Keratinocyte (primary cell): ENCODE measurements at regions not wholly inside any gene's neighbourhood (a gene's known extent, or its start where the extent isn't known, plus 50 kb on each side); places are given as distances from the start of the nearest gene placed in this dataset.

ENCODE experiments used
- DNase-seq: peaks from one replicate; pipeline ENCODE4 v3.0.0-alpha.2; 2011; ENCODE audit warnings: low read depth, missing footprints, low spot score
- FAIRE-seq: peaks from 2 replicates; lab custom pipeline; 2011; peaks lifted over from hg19 to GRCh38; lab: Jason Lieb, UNC
- H2AFZ ChIP-seq: 2 replicates; pipeline ENCODE4 v1.6.0; 2012; ENCODE audit warnings: low read length, control low read depth, inconsistent platforms; ENCODE audit not compliant: control insufficient read depth
- H3K27ac ChIP-seq: 2 replicates; pipeline ENCODE4 v1.5.1; 2011; ENCODE audit warnings: low read length; ENCODE audit not compliant: control insufficient read depth, insufficient read depth
- H3K27me3 ChIP-seq: 3 replicates; pipeline ENCODE4 v1.6.0; 2011; ENCODE audit warnings: low read length; ENCODE audit not compliant: control insufficient read depth, insufficient read depth; ENCODE audit errors: extremely low read depth
- H3K36me3 ChIP-seq, 2 experiments: 2 replicates in 1 of 2; 3 replicates in 1 of 2; pipeline ENCODE4 v1.5.1; 2011; ENCODE audit warnings: low read length in 2 of 2, mild to moderate bottlenecking in 1 of 2; ENCODE audit not compliant: control insufficient read depth in 2 of 2, insufficient read depth in 2 of 2; ENCODE audit errors: extremely low read depth in 1 of 2
- H3K4me1 ChIP-seq: 3 replicates; pipeline ENCODE4 v1.5.1; 2011; ENCODE audit warnings: low read length; ENCODE audit not compliant: control insufficient read depth, insufficient read depth; ENCODE audit errors: extremely low read depth
- H3K4me2 ChIP-seq: 3 replicates; pipeline ENCODE4 v1.6.0; 2011; ENCODE audit warnings: low read depth, low read length; ENCODE audit not compliant: control insufficient read depth, insufficient read depth; ENCODE audit errors: extremely low read depth
- H3K4me3 ChIP-seq, 3 experiments: fragments of 200-600 bp in 1 of 3; sonication (generic) in 1 of 3; 2 replicates in 2 of 3; 3 replicates in 1 of 3; pipeline ENCODE4 v1.5.1; 2011 to 2016; ENCODE audit warnings: low read length in 3 of 3, mild to moderate bottlenecking in 3 of 3, control low read depth in 2 of 3, inconsistent platforms in 1 of 3, low read depth in 1 of 3, mixed read lengths in 1 of 3, mixed run types in 1 of 3, moderate library complexity in 1 of 3; ENCODE audit not compliant: control insufficient read depth in 2 of 3, insufficient read depth in 2 of 3; ENCODE audit errors: extremely low read depth in 1 of 3
- H3K79me2 ChIP-seq: 2 replicates; pipeline ENCODE4 v1.6.0; 2012; ENCODE audit warnings: low read length; ENCODE audit not compliant: control insufficient read depth, insufficient read depth
- H3K9ac ChIP-seq: 3 replicates; pipeline ENCODE4 v1.6.0; 2011; ENCODE audit warnings: low read length; ENCODE audit not compliant: control insufficient read depth, insufficient read depth; ENCODE audit errors: extremely low read depth
- H3K9me1 ChIP-seq: 3 replicates; pipeline ENCODE4 v1.6.0; 2011; ENCODE audit warnings: low read length; ENCODE audit not compliant: control insufficient read depth, insufficient read depth; ENCODE audit errors: extremely low read depth
- H3K9me3 ChIP-seq: 2 replicates; pipeline ENCODE4 v1.5.1; 2012; ENCODE audit warnings: low read depth, low read length; ENCODE audit not compliant: control insufficient read depth
- H4K20me1 ChIP-seq: 3 replicates; pipeline ENCODE4 v1.6.0; 2011; ENCODE audit warnings: low read length; ENCODE audit not compliant: control insufficient read depth, insufficient read depth; ENCODE audit errors: extremely low read depth
- CTCF ChIP-seq, 3 experiments: IDR thresholded peaks in 1 of 3; conservative IDR thresholded peaks in 1 of 3; optimal IDR thresholded peaks in 1 of 3; 2 replicates in 2 of 3; 3 replicates in 1 of 3; pipeline versions ENCODE3 to v1.5.1; 2011; ENCODE audit warnings: low read length in 3 of 3, mild to moderate bottlenecking in 3 of 3, moderate library complexity in 2 of 3, control low read depth in 1 of 3, inconsistent platforms in 1 of 3; ENCODE audit not compliant: insufficient read depth in 2 of 3; ENCODE audit errors: extremely low read depth in 1 of 3
- EZH2 ChIP-seq: IDR thresholded peaks from one replicate; pipeline ENCODE4 v1.6.1; 2012; ENCODE audit warnings: inconsistent platforms, mild to moderate bottlenecking, low read length, moderate library complexity
- dilution Hi-C: fragments of 300-500 bp; cut with MboI; formaldehyde crosslinking; loops from one replicate; pipeline ENCODE4 v1.7.0; 2020; ENCODE audit warnings: low sequenced_read_pairs; ENCODE audit not compliant: extremely low pct_ligation_motif_present

- no peak overlapping the region for H3K27ac ChIP-seq
- H3K27me3 ChIP-seq: no peaks in the 10 kb centered on the region
- peaks cover 3% of the 10 kb centered on the region for H3K4me1 ChIP-seq
- no peak for DNase-seq
- H2AFZ ChIP-seq: no peak overlapping the region
- H3K9me1 ChIP-seq: no peaks in the 10 kb centered on the region
- H3K9me3 ChIP-seq: no peaks in the 10 kb centered on the region
- no peak overlapping the region for H3K4me2 ChIP-seq
- no peaks in the 10 kb centered on the region for H4K20me1 ChIP-seq
- dilution Hi-C loops: no loop called here
- no peaks in the 10 kb centered on the region for H3K79me2 ChIP-seq
- H3K36me3 ChIP-seq: no peaks in the 10 kb centered on the region
- TF ChIP-seq EZH2 (no peak), CTCF (optimal IDR thresholded peaks at IDR 0.05 in 1 of 3, IDR thresholded peaks at IDR 0.05 in 1 of 3, conservative IDR thresholded peaks at IDR 0.05 in 1 of 3; ENCODE audit: extremely low read depth in 1 of 3, insufficient read depth in 2 of 3, low read length in 3 of 3) (peak in 1 of 3 experiments; percentile 15)
- no peak overlapping the region for H3K9ac ChIP-seq
- no peak overlapping the region for H3K4me3 ChIP-seq
- no peak for FAIRE-seq
These were observed 648.8 kb downstream of the PTPRC start for GRCh38 chr1:199287647-199288046.

GRCh38 chr1:199290186-199290585 lies 651.3 kb downstream of the PTPRC start:
- no peaks in the 10 kb centered on the region for H3K9me1 ChIP-seq

More at GRCh38 chr1:199290186-199290585, 651.3 kb downstream of the PTPRC start:
- Histone ChIP-seq H3K27me3 (no peaks in the 10 kb centered on the region), H3K27ac (no peak overlapping the region), H3K36me3 (no peaks in the 10 kb centered on the region), H3K4me3 (no peak overlapping the region), H2AFZ (no peak overlapping the region), H3K79me2 (no peaks in the 10 kb centered on the region), H3K9ac (no peak overlapping the region), H3K4me2 (no peak overlapping the region), H4K20me1 (no peaks in the 10 kb centered on the region), H3K4me1 (peaks cover 3% of the 10 kb centered on the region), H3K9me3 (no peaks in the 10 kb centered on the region)
- no peak for TF ChIP-seq CTCF (optimal IDR thresholded peaks at IDR 0.05 in 1 of 3, IDR thresholded peaks at IDR 0.05 in 1 of 3, conservative IDR thresholded peaks at IDR 0.05 in 1 of 3; ENCODE audit: extremely low read depth in 1 of 3, insufficient read depth in 2 of 3, low read length in 3 of 3)
- TF ChIP-seq EZH2: no peak
- no peak for FAIRE-seq
- dilution Hi-C loops: no loop called here
- DNase-seq: no peak
